ENCODE measurements at regions not wholly inside any gene's neighbourhood (a gene's known extent, or its start where the extent isn't known, plus 50 kb on each side); places are given as distances from the start of the nearest gene placed in this dataset.

DNA sequence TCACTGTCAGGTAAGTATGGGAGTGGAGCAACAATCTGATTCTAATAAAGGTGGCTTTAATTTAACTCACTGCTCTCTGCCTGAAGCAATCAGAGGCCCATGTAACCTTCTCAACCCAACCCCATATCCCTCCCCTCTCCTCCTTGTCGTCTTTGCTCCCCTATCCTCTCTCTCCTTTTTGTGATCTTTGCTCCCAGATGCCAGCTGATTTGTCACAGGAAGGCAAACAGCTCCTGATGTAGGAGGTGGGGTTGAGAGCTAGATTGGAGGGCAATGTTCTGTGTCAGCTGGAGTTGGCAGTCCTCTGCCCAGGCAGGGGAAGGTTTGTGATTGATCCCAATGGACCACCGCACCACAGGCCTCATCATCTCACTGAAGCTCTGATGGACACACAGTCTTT lies 101.4 kb upstream of the PIK3CG start:
- H3K4me3 ChIP-seq (ENCODE audit: low read depth, low read length): no peak overlapping the region
- TF ChIP-seq, protein P1, sequence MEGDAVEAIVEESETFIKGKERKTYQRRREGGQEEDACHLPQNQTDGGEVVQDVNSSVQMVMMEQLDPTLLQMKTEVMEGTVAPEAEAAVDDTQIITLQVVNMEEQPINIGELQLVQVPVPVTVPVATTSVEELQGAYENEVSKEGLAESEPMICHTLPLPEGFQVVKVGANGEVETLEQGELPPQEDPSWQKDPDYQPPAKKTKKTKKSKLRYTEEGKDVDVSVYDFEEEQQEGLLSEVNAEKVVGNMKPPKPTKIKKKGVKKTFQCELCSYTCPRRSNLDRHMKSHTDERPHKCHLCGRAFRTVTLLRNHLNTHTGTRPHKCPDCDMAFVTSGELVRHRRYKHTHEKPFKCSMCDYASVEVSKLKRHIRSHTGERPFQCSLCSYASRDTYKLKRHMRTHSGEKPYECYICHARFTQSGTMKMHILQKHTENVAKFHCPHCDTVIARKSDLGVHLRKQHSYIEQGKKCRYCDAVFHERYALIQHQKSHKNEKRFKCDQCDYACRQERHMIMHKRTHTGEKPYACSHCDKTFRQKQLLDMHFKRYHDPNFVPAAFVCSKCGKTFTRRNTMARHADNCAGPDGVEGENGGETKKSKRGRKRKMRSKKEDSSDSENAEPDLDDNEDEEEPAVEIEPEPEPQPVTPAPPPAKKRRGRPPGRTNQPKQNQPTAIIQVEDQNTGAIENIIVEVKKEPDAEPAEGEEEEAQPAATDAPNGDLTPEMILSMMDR (IDR thresholded peaks at IDR 0.05; ENCODE audit: borderline replicate concordance, insufficient read depth, low read depth, low read length): no peak

DNA sequence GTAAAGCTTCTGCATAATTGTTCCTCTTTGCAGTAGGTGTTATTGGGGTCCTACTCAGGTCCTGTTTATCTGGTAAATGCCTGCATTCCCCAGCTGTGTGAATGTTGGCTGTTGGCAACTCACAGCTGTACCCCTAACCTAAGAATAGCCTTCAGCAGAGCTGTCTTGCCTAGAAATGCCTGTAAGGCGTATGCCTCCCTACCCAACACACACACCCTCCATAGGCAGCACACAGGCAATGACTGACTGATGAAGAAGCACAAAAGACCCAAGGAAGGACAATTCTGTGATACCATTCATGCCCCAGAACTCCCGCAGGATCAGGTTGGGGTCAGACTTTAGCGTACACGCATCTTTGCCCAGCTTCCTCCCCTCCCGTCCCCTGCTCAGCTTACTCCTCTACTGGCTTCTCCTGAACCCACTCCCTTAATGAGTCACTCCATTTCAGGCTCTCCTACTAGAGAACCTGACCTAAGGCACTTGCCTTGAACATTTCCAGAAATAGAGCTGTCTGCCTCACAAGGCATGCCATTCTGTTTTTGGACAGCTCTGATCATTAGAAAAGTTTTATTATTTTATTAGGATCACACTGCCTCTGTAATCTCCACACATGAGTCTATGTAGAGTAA lies 99.2 kb upstream of the PIK3CG start:
- no peak overlapping the region for H3K4me3 ChIP-seq (ENCODE audit: low read depth, low read length)
- TF ChIP-seq, protein P1 (IDR thresholded peaks at IDR 0.05; ENCODE audit: borderline replicate concordance, insufficient read depth, low read depth, low read length): no peak

DNA sequence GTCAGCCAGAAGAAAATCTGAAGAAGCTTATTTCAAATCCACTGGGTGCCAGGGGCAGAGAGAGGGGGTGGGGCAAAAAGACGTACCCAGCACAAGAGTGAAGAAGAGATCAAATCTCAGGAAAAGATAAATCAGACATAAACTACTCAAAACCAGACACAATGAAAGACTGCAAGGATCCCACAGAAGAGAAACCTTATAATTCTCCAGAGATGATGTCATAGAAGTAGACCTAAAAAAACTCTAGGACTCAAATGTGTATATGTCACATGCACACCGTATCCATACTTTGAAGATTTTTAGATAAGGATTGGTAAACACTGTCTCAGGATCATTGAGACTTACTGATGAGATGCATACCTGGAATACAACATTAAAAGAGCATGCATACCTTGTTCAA lies 98.5 kb upstream of the PIK3CG start:
- H3K4me3 ChIP-seq (ENCODE audit: low read depth, low read length): no peak overlapping the region
- TF ChIP-seq, protein P1 (IDR thresholded peaks at IDR 0.05; ENCODE audit: borderline replicate concordance, insufficient read depth, low read depth, low read length): no peak

DNA sequence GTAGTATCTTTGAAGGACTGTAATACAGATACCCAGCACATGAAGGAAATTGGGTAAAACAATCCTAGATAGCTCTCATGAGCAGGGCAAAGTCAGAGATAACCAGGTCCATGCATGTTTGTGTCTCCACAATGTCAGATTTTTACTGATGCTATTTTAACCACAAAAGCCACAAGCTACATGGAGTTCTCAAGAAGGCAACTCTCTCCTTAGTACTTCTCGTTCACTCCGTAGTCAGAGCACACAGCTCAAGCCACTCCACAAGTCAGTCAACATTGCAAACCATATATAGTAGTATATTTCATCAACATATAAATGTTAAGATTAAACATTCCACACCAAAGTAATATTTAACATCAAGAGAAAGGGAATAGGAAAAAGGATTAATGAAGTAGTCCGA lies 98.0 kb upstream of the PIK3CG start:
- no peak overlapping the region for H3K4me3 ChIP-seq (ENCODE audit: low read depth, low read length)
- TF ChIP-seq, protein P1 (IDR thresholded peaks at IDR 0.05; ENCODE audit: borderline replicate concordance, insufficient read depth, low read depth, low read length): no peak

DNA sequence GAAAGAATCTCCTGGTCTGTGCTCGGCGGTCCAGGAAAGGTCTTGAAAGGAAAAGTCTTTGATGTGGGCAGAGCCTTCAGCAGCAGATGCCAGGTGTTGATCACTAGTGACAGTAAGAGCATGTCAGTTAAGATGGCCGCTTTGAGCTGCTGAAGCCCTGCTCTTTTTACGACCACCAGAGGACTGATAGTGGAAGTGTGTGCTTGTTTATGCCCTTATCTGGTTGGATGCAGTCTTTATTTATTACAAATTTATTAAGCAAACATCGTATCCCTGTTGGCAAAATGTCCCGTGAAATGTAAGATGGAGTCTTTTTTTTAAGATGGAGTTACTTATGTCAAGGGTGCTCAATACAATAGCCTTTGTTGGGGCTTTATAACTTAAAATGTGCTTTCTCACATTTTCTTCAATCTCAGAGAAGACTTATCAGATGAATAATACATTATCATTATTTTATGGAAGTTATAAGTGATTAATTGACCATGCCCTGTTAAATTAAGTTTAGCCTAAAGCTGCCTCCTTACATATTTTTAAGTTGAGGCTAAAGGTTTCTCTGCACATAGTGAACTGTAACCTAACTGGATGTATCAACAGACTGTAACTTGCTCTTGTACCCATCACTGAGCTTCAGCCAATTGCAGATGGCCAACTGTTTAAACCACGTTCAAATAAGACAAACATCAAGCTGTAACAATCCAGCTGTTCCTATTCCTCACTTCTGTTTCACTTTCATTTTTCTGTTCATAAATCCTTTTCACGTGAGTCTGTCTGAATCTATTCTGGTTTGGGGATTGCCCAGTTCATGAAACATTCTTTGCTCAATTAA lies 97.4 kb upstream of the PIK3CG start:
- TF ChIP-seq, protein P1 (IDR thresholded peaks at IDR 0.05; ENCODE audit: borderline replicate concordance, insufficient read depth, low read depth, low read length): no peak
- no peak overlapping the region for H3K4me3 ChIP-seq (ENCODE audit: low read depth, low read length)

DNA sequence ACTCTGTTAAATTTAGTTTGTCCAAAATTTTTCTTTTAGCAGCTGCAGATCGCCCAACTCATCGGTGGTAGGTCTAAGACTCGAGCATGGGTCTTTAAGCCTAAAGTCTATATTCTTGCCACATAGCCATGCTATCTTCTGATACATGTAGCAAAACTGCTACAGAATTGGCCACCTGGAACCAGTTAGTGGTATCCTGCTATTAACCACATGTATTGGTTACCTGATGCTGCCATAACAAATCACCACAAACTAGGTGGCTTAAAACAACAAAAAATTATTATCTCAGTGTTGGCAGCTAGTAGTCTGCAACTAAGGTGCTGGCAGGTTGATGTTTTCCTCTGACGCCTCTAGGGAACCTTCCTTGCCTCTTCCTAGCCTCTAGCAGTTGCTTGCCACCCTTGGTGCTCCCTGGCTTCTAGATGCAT lies 96.7 kb upstream of the PIK3CG start:
- H3K4me3 ChIP-seq (ENCODE audit: low read depth, low read length): no peak overlapping the region
- TF ChIP-seq, protein P1 (IDR thresholded peaks at IDR 0.05; ENCODE audit: borderline replicate concordance, insufficient read depth, low read depth, low read length): no peak

DNA sequence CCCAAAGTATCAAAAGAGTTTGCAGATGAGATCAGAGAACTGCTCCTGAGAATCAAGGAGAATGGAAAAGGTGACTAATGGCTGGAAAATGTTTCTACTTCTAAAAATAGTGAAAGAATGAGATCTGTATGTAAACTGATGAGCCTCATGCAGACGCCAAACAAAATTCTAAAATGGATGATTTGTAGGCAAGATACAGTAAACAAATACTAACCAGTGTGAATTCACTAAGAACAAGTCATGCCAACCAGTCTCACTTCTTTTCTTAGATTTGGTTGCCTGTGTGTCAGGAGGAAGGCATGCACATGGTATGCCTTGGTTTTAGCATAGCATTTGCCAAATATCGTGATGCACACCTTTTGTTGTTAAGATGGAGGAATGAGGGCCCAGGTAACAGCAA lies 94.9 kb upstream of the PIK3CG start:
- TF ChIP-seq, protein P1 (IDR thresholded peaks at IDR 0.05; ENCODE audit: borderline replicate concordance, insufficient read depth, low read depth, low read length): no peak
- H3K4me3 ChIP-seq (ENCODE audit: low read depth, low read length): no peak overlapping the region
